ENCODE measurements at regions not wholly inside any gene's neighbourhood (a gene's known extent, or its start where the extent isn't known, plus 50 kb on each side); places are given as distances from the start of the nearest gene placed in this dataset.

- TF ChIP-seq RBM39 (optimal IDR thresholded peaks at IDR 0.05; ENCODE audit: low read depth, low read length) (no peak), NFE2 (IDR thresholded peaks at IDR 0.05; ENCODE audit: low read depth) (peak; percentile 30), ARID3B (CRISPR knock-in tag; IDR thresholded peaks at IDR 0.05; ENCODE audit: borderline replicate concordance) (no peak), C11orf30 (IDR thresholded peaks at IDR 0.05; ENCODE audit: low read depth) (peak; percentile 13; the same call in 1 of the 2 replicates), RFX7 (CRISPR knock-in tag; IDR thresholded peaks at IDR 0.05) (no peak)
Observed at GRCh38 chr6:167588181-167588919, 238.4 kb upstream of the AFDN start (continued).

- intact Hi-C loops (cut with micrococcal nuclease) (no loop called here), in situ Hi-C loops (cut with MboI) (no loop called here)
- H3K9ac ChIP-seq (ENCODE audit: insufficient read depth in 1 of 2, low read depth in 2 of 2, low read length in 2 of 2) = no peak overlapping the region
- no peak overlapping the region for H2AFZ ChIP-seq (ENCODE audit: low read depth, low read length)
- H3K27me3 ChIP-seq (ENCODE audit: control insufficient read depth in 2 of 2, insufficient read depth in 2 of 2, low read length in 2 of 2) = peaks cover 0 to 18% of the 10 kb centered on the region in 2 experiments; a peak in 3 of 5 replicates
- H3K27ac ChIP-seq (ENCODE audit: extremely low read depth, low read depth, low read length) = no peak overlapping the region
- H3K4me1 ChIP-seq (replicated peaks in 1 of 2; ENCODE audit: control insufficient read depth in 2 of 2, insufficient read depth in 2 of 2, low read length in 2 of 2) = no peaks in the 10 kb centered on the region
- ATAC-seq (no peak; the same call in 2 of the 3 replicates), FAIRE-seq (no peak), DNase-seq (ENCODE audit: extremely low read depth in 1 of 4, low spot score in 3 of 4) (no peak)
- ChIA-PET POLR2A (interaction anchor here (1.0 kb wide), 1 partner anchor 54 kb away, joined by 3 read pairs; no protein-coding TSS in a partner anchor), CTCF (ENCODE audit: low intra/inter-chr PET ratio) (no interaction called here)
- H3K4me2 ChIP-seq (ENCODE audit: insufficient read depth, low read length) = no peak overlapping the region
- 0% methylated on average over 18 of the region's 18 CpGs for WGBS (ENCODE audit: insufficient coverage, low coverage, missing lambda C conversion rate)
- H3K79me2 ChIP-seq (ENCODE audit: control insufficient read depth, insufficient read depth, low read length) = no peaks in the 10 kb centered on the region
- H3K4me3 ChIP-seq = no peak overlapping the region
- H4K20me1 ChIP-seq (replicated peaks; ENCODE audit: control insufficient read depth, insufficient read depth, low read length) = no peaks in the 10 kb centered on the region
- H3K9me3 ChIP-seq (replicated peaks; ENCODE audit: control insufficient read depth, insufficient read depth, low read depth, low read length) = no peaks in the 10 kb centered on the region; the same call in 1 of the 2 replicates
- no peaks in the 10 kb centered on the region for H3K9me1 ChIP-seq (ENCODE audit: control insufficient read depth, insufficient read depth, low read length)
- no peaks in the 10 kb centered on the region for H3K36me3 ChIP-seq (ENCODE audit: control insufficient read depth, insufficient read depth, low read length)
- BruUV-seq (replicated peaks) = no TSS peak
- TF ChIP-seq FOXK1 (CRISPR knock-in tag; IDR thresholded peaks at IDR 0.05; ENCODE audit: borderline replicate concordance) = no peak
- TF ChIP-seq ZNF143 (CRISPR knock-in tag; IDR thresholded peaks at IDR 0.05) = no peak
- no peak for TF ChIP-seq ZNF280A (IDR thresholded peaks at IDR 0.05; ENCODE audit: low read depth, partially characterized antibody)
- no peak for TF ChIP-seq MYNN (IDR thresholded peaks at IDR 0.05)
- TF ChIP-seq MYNN (CRISPR knock-in tag; IDR thresholded peaks at IDR 0.05) = no peak
- no peak for TF ChIP-seq POLR2G (IDR thresholded peaks at IDR 0.05; ENCODE audit: low read depth, low read length)
- TF ChIP-seq E2F3 (CRISPR knock-in tag; IDR thresholded peaks at IDR 0.05) = no peak
- TF ChIP-seq NFIX (CRISPR knock-in tag; IDR thresholded peaks at IDR 0.05; ENCODE audit: low read depth) = no peak
- TF ChIP-seq U2AF1 (optimal IDR thresholded peaks at IDR 0.05; ENCODE audit: low read depth, low read length) = no peak
- no peak for TF ChIP-seq MIER1 (IDR thresholded peaks at IDR 0.05; ENCODE audit: low read depth)
- no peak for TF ChIP-seq MLLT1 (IDR thresholded peaks at IDR 0.05)
Observed at GRCh38 chr6:167588920-167589614, 237.6 kb upstream of the AFDN start.
